ENCODE measurements at regions not wholly inside any gene's neighbourhood (a gene's known extent, or its start where the extent isn't known, plus 50 kb on each side); places are given as distances from the start of the nearest gene placed in this dataset.

DNA sequence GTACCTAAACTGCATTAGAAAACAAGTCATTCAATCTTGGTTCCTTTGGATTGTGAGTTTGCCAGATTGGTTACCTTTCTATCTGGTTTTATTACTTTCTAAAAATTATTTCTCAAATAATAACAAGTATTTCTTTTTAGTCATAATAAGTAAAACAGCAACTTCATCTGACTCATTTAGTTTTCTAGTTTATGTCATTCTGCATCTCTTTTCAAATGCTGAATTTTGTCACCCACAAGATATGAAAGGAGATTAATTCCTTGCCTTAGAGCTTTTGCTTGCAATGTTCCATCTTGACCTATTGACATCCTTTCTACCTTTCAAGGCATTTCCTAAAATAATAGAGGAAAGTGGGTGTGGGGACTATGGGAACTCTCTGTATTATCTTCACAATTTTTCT, 253.6 kb upstream of the PEX5L start:
- TF ChIP-seq, protein P1, sequence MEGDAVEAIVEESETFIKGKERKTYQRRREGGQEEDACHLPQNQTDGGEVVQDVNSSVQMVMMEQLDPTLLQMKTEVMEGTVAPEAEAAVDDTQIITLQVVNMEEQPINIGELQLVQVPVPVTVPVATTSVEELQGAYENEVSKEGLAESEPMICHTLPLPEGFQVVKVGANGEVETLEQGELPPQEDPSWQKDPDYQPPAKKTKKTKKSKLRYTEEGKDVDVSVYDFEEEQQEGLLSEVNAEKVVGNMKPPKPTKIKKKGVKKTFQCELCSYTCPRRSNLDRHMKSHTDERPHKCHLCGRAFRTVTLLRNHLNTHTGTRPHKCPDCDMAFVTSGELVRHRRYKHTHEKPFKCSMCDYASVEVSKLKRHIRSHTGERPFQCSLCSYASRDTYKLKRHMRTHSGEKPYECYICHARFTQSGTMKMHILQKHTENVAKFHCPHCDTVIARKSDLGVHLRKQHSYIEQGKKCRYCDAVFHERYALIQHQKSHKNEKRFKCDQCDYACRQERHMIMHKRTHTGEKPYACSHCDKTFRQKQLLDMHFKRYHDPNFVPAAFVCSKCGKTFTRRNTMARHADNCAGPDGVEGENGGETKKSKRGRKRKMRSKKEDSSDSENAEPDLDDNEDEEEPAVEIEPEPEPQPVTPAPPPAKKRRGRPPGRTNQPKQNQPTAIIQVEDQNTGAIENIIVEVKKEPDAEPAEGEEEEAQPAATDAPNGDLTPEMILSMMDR (IDR thresholded peaks at IDR 0.05 in 8 of 11, conservative IDR thresholded peaks at IDR 0.05 in 3 of 11): no peak
- TF ChIP-seq POLR2A (IDR thresholded peaks at IDR 0.05) (no peak), POLR2AphosphoS5 (IDR thresholded peaks at IDR 0.05) (no peak)
